SK-N-SH treated with all-trans-retinoic acid at 6 μM for 48 hours (cell line): ENCODE measurements at regions not wholly inside any gene's neighbourhood (a gene's known extent, or its start where the extent isn't known, plus 50 kb on each side); places are given as distances from the start of the nearest gene placed in this dataset.
"Not testable (repeated sequence)": the region's sequence is repeated elsewhere in the genome, so short reads cannot be mapped to it uniquely, and the experiment has no call there.

ENCODE experiments used
- ATAC-seq: fragments of 200-7000 bp; cut with Tn5 transposase; 3 replicates; pipeline ENCODE4 v1.9.1; 2020; ENCODE audit warnings: mild to moderate bottlenecking, moderate library complexity
- ARNTL ChIP-seq: fragments of 450-650 bp; formaldehyde crosslinking; IDR thresholded peaks from 2 replicates; pipeline ENCODE4 v1.5.0; 2020; ENCODE audit warnings: low read depth, mild to moderate bottlenecking, moderate library complexity, borderline replicate concordance
- CREB5 ChIP-seq: fragments of 250-450 bp; sonication (Bioruptor Pico); IDR thresholded peaks from 2 replicates; pipeline ENCODE4 v1.5.1; 2020; ENCODE audit warnings: low read depth, mild to moderate bottlenecking, moderate library complexity
- CSDC2 ChIP-seq: fragments of 250-450 bp; sonication (Bioruptor Pico); IDR thresholded peaks from 2 replicates; pipeline ENCODE4 v1.5.0; 2020; ENCODE audit warnings: mild to moderate bottlenecking, moderate library complexity
- ESRRG ChIP-seq: fragments of 250-450 bp; sonication (Bioruptor Pico); IDR thresholded peaks from 2 replicates; pipeline ENCODE4 v1.6.1; 2021; ENCODE audit warnings: mild to moderate bottlenecking
- GLIS3 ChIP-seq: fragments of 250-450 bp; sonication (Bioruptor Pico); IDR thresholded peaks from 2 replicates; pipeline ENCODE4 v1.5.0; 2020; ENCODE audit warnings: mild to moderate bottlenecking, moderate library complexity
- ISL1 ChIP-seq: fragments of 250-450 bp; sonication (Bioruptor Pico); IDR thresholded peaks from 2 replicates; pipeline ENCODE4 v2.1.2; 2022; ENCODE audit warnings: mild to moderate bottlenecking, moderate library complexity
- PATZ1 ChIP-seq: fragments of 250-450 bp; sonication (Bioruptor Pico); IDR thresholded peaks from 2 replicates; pipeline ENCODE4 v1.8.0; 2020; ENCODE audit warnings: mild to moderate bottlenecking, moderate library complexity, borderline replicate concordance
- POU6F1 ChIP-seq: fragments of 250-450 bp; sonication (Bioruptor Pico); IDR thresholded peaks from 2 replicates; pipeline ENCODE4 v1.8.0; 2021; ENCODE audit warnings: low read depth, mild to moderate bottlenecking, moderate library complexity, borderline replicate concordance
- PPARA ChIP-seq: fragments of 250-450 bp; sonication (Bioruptor Pico); IDR thresholded peaks from 2 replicates; pipeline ENCODE4 v1.5.0; 2020; ENCODE audit warnings: mild to moderate bottlenecking, borderline replicate concordance
- RARB ChIP-seq: fragments of 250-450 bp; sonication (Bioruptor Pico); IDR thresholded peaks from 2 replicates; pipeline ENCODE4 v1.8.0; 2021; ENCODE audit warnings: mild to moderate bottlenecking, moderate library complexity
- SNAI2 ChIP-seq: fragments of 250-450 bp; sonication (Bioruptor Pico); IDR thresholded peaks from 2 replicates; pipeline ENCODE4 v1.5.0; 2020; ENCODE audit warnings: mild to moderate bottlenecking, moderate library complexity
- TCF4 ChIP-seq: fragments of 250-450 bp; sonication (Bioruptor Pico); IDR thresholded peaks from 2 replicates; pipeline ENCODE4 v1.8.0; 2021; ENCODE audit warnings: mild to moderate bottlenecking, moderate library complexity, borderline replicate concordance
- TOX ChIP-seq: fragments of 250-450 bp; sonication (Bioruptor Pico); IDR thresholded peaks from 2 replicates; pipeline ENCODE4 v1.8.0; 2021; ENCODE audit warnings: mild to moderate bottlenecking, moderate library complexity, borderline replicate concordance
- TSHZ2 ChIP-seq: fragments of 250-450 bp; sonication (Bioruptor Pico); IDR thresholded peaks from 2 replicates; pipeline ENCODE4 v1.5.0; 2020; ENCODE audit warnings: mild to moderate bottlenecking, moderate library complexity
- ZC3H10 ChIP-seq: fragments of 250-450 bp; sonication (Bioruptor Pico); IDR thresholded peaks from 2 replicates; pipeline ENCODE4 v1.5.1; 2021; ENCODE audit warnings: mild to moderate bottlenecking, moderate library complexity
- ZFP3 ChIP-seq: fragments of 250-450 bp; sonication (Bioruptor Pico); IDR thresholded peaks from 2 replicates; pipeline ENCODE4 v1.5.0; 2020; ENCODE audit warnings: mild to moderate bottlenecking, moderate library complexity
- ZFP30 ChIP-seq: fragments of 450-650 bp; formaldehyde crosslinking; IDR thresholded peaks from 2 replicates; pipeline ENCODE4 v1.5.0; 2022; ENCODE audit warnings: mild to moderate bottlenecking, moderate library complexity
- ZNF565 ChIP-seq: fragments of 450-650 bp; formaldehyde crosslinking; conservative IDR thresholded peaks from 2 replicates; pipeline ENCODE4 v1.5.0; 2020; ENCODE audit warnings: low read depth, mild to moderate bottlenecking, moderate library complexity
- ZNF70 ChIP-seq: fragments of 450-650 bp; formaldehyde crosslinking; IDR thresholded peaks from 2 replicates; pipeline ENCODE4 v1.5.0; 2020; ENCODE audit warnings: mild to moderate bottlenecking, moderate library complexity
- ZNF8 ChIP-seq: fragments of 450-650 bp; formaldehyde crosslinking; IDR thresholded peaks from 2 replicates; pipeline ENCODE4 v1.5.0; 2020; ENCODE audit warnings: mild to moderate bottlenecking, moderate library complexity

- ATAC-seq: not testable (repeated sequence)
Observed at GRCh38 chr20:30164389-30164788, 1093.1 kb upstream of the DEFB115 start.

GRCh38 chr20:30167540-30167939, 1089.9 kb upstream of the DEFB115 start:
- TF ChIP-seq PATZ1 (no peak), ZNF70 (no peak), GLIS3 (no peak), ZNF8 (no peak)
- TF ChIP-seq, all 23 proteins: peak for 0
- ATAC-seq: no peak

- peak; percentile 94 for ATAC-seq
- TF ChIP-seq PATZ1: no peak
- TF ChIP-seq TOX (CRISPR knock-in tag): no peak
- TF ChIP-seq PPARA (CRISPR knock-in tag): no peak
- TF ChIP-seq ISL1 (CRISPR knock-in tag): no peak
- TF ChIP-seq ZC3H10: no peak
- no peak for TF ChIP-seq ZFP3 (CRISPR knock-in tag)
- TF ChIP-seq ZNF565 (CRISPR knock-in tag): no peak
- no peak for TF ChIP-seq RARB (CRISPR knock-in tag)
- TF ChIP-seq POU6F1: no peak
- TF ChIP-seq GLIS3: no peak
- no peak for TF ChIP-seq ZNF70
- TF ChIP-seq CSDC2 (CRISPR knock-in tag): no peak
- TF ChIP-seq SNAI2 (CRISPR knock-in tag): no peak
- no peak for TF ChIP-seq TCF4
- no peak for TF ChIP-seq ZFP30 (CRISPR knock-in tag)
- no peak for TF ChIP-seq ARNTL (CRISPR knock-in tag)
- no peak for TF ChIP-seq ESRRG
- TF ChIP-seq TSHZ2: no peak
- no peak for TF ChIP-seq CREB5 (CRISPR knock-in tag)
Observed at GRCh38 chr20:30168025-30168799, 1089.3 kb upstream of the DEFB115 start.

GRCh38 chr20:30168800-30169138, 1088.7 kb upstream of the DEFB115 start:
- TF ChIP-seq ZNF565 (CRISPR knock-in tag) (no peak), ZFP3 (CRISPR knock-in tag) (no peak), TCF4 (no peak), TOX (CRISPR knock-in tag) (no peak)
- TF ChIP-seq, all 23 proteins: peak for 0
- peak; percentile 75 for ATAC-seq
